ENCODE measurements at regions not wholly inside any gene's neighbourhood (a gene's known extent, or its start where the extent isn't known, plus 50 kb on each side); places are given as distances from the start of the nearest gene placed in this dataset.

GRCh38 chr4:35342833-35343232, 901.5 kb downstream of the ARAP2 start:
- Histone ChIP-seq H3K27me3 (ENCODE audit: control insufficient read depth in 1 of 2, insufficient read depth in 2 of 2, low read length in 2 of 2) (no peaks in the 10 kb centered on the region), H3K9me3 (ENCODE audit: control insufficient read depth in 1 of 2, insufficient read depth in 1 of 2, low read length in 2 of 2) (no peaks in the 10 kb centered on the region), H3K36me3 (ENCODE audit: insufficient read depth, low read length) (no peaks in the 10 kb centered on the region), H3K27ac (ENCODE audit: low read depth in 1 of 2, low read length in 2 of 2) (no peak overlapping the region), H3K4me3 (ENCODE audit: low read length) (no peak overlapping the region), H3K4me1 (ENCODE audit: insufficient read depth, low read length) (no peaks in the 10 kb centered on the region)
- H3K27me3 Mint-ChIP-seq = no peaks in the 10 kb centered on the region
- H3K27ac Mint-ChIP-seq = no peak overlapping the region
- no peaks in the 10 kb centered on the region for H3K4me1 Mint-ChIP-seq (ENCODE audit: low read depth)
- H3K9me3 Mint-ChIP-seq = peaks cover 3% of the 10 kb centered on the region
- ChIA-PET CTCF (no interaction called here), POLR2A (no interaction called here)
- ATAC-seq (ENCODE audit: poor library complexity) = no peak
- no peak for TF ChIP-seq CTCF (IDR thresholded peaks at IDR 0.05)
- DNase-seq = no peak
- H3K4me3 Mint-ChIP-seq = no peak overlapping the region
- H3K36me3 Mint-ChIP-seq (ENCODE audit: low read depth) = no peaks in the 10 kb centered on the region
- intact Hi-C loops (cut with DNase I, micrococcal nuclease) = no loop called here

GRCh38 chr4:35347276-35347675, 897.0 kb downstream of the ARAP2 start:
- POLR2A ChIA-PET = no interaction called here

GRCh38 chr4:35358001-35358584, 886.2 kb downstream of the ARAP2 start:
- no peak for TF ChIP-seq CTCF (IDR thresholded peaks at IDR 0.05)
- Histone ChIP-seq H3K27me3 (ENCODE audit: control insufficient read depth in 1 of 2, insufficient read depth in 2 of 2, low read length in 2 of 2) (no peaks in the 10 kb centered on the region), H3K9me3 (ENCODE audit: control insufficient read depth in 1 of 2, insufficient read depth in 1 of 2, low read length in 2 of 2) (peaks cover 0 to 5% of the 10 kb centered on the region in 2 experiments), H3K4me1 (ENCODE audit: insufficient read depth, low read length) (no peaks in the 10 kb centered on the region), H3K36me3 (ENCODE audit: insufficient read depth, low read length) (no peaks in the 10 kb centered on the region), H3K4me3 (ENCODE audit: low read length) (no peak overlapping the region), H3K27ac (ENCODE audit: low read depth in 1 of 2, low read length in 2 of 2) (no peak overlapping the region)
- no peak for ATAC-seq (ENCODE audit: poor library complexity)
- no peaks in the 10 kb centered on the region for H3K27me3 Mint-ChIP-seq
- no peak overlapping the region for H3K27ac Mint-ChIP-seq
- H3K36me3 Mint-ChIP-seq (ENCODE audit: low read depth) = no peaks in the 10 kb centered on the region
- no peak overlapping the region for H3K4me3 Mint-ChIP-seq
- intact Hi-C loops (cut with DNase I, micrococcal nuclease) = no loop called here
- no peaks in the 10 kb centered on the region for H3K4me1 Mint-ChIP-seq (ENCODE audit: low read depth)
- H3K9me3 Mint-ChIP-seq = peaks cover 13% of the 10 kb centered on the region
- ChIA-PET POLR2A (no interaction called here), CTCF (no interaction called here)
- DNase-seq = no peak

More at GRCh38 chr4:35347276-35347675, 897.0 kb downstream of the ARAP2 start:
- Mint-ChIP-seq H3K4me3 (no peak overlapping the region), H3K27ac (no peak overlapping the region), H3K36me3 (ENCODE audit: low read depth) (no peaks in the 10 kb centered on the region), H3K9me3 (peaks cover 15% of the 10 kb centered on the region), H3K27me3 (no peaks in the 10 kb centered on the region), H3K4me1 (ENCODE audit: low read depth) (no peaks in the 10 kb centered on the region)
- Histone ChIP-seq H3K36me3 (ENCODE audit: insufficient read depth, low read length) (no peaks in the 10 kb centered on the region), H3K4me1 (ENCODE audit: insufficient read depth, low read length) (no peaks in the 10 kb centered on the region), H3K4me3 (ENCODE audit: low read length) (no peak overlapping the region), H3K27ac (ENCODE audit: low read depth in 1 of 2, low read length in 2 of 2) (no peak overlapping the region), H3K9me3 (ENCODE audit: control insufficient read depth in 1 of 2, insufficient read depth in 1 of 2, low read length in 2 of 2) (peaks cover 6 to 8% of the 10 kb centered on the region in 2 experiments), H3K27me3 (ENCODE audit: control insufficient read depth in 1 of 2, insufficient read depth in 2 of 2, low read length in 2 of 2) (no peaks in the 10 kb centered on the region)
- no peak for DNase-seq
- ATAC-seq (ENCODE audit: poor library complexity) = no peak
- TF ChIP-seq CTCF (IDR thresholded peaks at IDR 0.05) = no peak
- intact Hi-C loops (cut with DNase I, micrococcal nuclease) = no loop called here
- CTCF ChIA-PET = no interaction called here
